SU-DHL-6 (cell line): ENCODE measurements at regions not wholly inside any gene's neighbourhood (a gene's known extent, or its start where the extent isn't known, plus 50 kb on each side); places are given as distances from the start of the nearest gene placed in this dataset.
"Not testable (repeated sequence)": the region's sequence is repeated elsewhere in the genome, so short reads cannot be mapped to it uniquely, and the experiment has no call there.

Source experiments
- EZH2phosphoT487 ChIP-seq: fragments of 200-600 bp; sonication (generic), shearing (Covaris generic); conservative IDR thresholded peaks from 2 replicates; pipeline ENCODE4 v1.6.1; 2018; ENCODE audit warnings: mild to moderate bottlenecking, antibody characterized with exemption, low read length, moderate library complexity, mixed read lengths
- TF ChIP-seq, protein P1 (sequence below): fragments of 200-600 bp; sonication (generic); IDR thresholded peaks from one replicate; pipeline ENCODE4 v1.5.1; 2017; ENCODE audit warnings: antibody characterized with exemption, mild to moderate bottlenecking, low read length, moderate library complexity; ENCODE audit not compliant: insufficient read depth, poor library complexity, severe bottlenecking

DNA sequence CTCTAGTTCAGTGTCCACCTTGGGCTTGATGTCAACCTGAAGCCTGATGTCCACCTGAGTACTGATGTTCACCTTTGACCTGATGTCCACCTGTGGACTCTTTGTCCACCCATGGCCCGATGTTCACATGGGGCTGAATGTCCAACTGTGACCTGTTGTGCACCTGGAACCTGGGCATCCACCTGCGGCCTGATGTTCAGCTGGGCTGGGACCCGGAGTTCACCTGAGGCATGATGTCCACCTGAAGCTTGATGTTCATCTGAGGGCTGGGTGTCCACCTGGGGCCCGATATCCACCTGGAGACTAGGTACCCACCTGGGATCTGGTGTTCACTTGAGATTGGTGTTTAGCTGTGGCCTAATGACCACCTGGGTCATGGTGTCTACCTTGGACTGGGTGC is 231.3 kb downstream of the CCDC74A start:
- TF ChIP-seq, protein P1, sequence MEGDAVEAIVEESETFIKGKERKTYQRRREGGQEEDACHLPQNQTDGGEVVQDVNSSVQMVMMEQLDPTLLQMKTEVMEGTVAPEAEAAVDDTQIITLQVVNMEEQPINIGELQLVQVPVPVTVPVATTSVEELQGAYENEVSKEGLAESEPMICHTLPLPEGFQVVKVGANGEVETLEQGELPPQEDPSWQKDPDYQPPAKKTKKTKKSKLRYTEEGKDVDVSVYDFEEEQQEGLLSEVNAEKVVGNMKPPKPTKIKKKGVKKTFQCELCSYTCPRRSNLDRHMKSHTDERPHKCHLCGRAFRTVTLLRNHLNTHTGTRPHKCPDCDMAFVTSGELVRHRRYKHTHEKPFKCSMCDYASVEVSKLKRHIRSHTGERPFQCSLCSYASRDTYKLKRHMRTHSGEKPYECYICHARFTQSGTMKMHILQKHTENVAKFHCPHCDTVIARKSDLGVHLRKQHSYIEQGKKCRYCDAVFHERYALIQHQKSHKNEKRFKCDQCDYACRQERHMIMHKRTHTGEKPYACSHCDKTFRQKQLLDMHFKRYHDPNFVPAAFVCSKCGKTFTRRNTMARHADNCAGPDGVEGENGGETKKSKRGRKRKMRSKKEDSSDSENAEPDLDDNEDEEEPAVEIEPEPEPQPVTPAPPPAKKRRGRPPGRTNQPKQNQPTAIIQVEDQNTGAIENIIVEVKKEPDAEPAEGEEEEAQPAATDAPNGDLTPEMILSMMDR, result not testable (repeated sequence)
- TF ChIP-seq EZH2phosphoT487, result not testable (repeated sequence)
